Omental fat pad (tissue), 3 donors: ENCODE measurements at regions not wholly inside any gene's neighbourhood (a gene's known extent, or its start where the extent isn't known, plus 50 kb on each side); places are given as distances from the start of the nearest gene placed in this dataset.

Experiments
- ATAC-seq: fragments of 150-250 bp; one replicate; pipeline ENCODE4 v1.9.1; 2016; ENCODE audit warnings: mild to moderate bottlenecking, moderate library complexity; ENCODE audit not compliant: low FRiP score
- DNase-seq: peaks from one replicate; pipeline ENCODE4 v3.0.0-alpha.2; 2019; ENCODE audit warnings: low spot score
- CTCF ChIP-seq, 3 donors: fragments of 450-650 bp; IDR thresholded peaks; one replicate each; pipeline ENCODE4 v1.5.1; 2016 to 2017; ENCODE audit warnings: antibody characterized with exemption in 3 of 3, mild to moderate bottlenecking in 3 of 3, moderate library complexity in 2 of 3

DNA sequence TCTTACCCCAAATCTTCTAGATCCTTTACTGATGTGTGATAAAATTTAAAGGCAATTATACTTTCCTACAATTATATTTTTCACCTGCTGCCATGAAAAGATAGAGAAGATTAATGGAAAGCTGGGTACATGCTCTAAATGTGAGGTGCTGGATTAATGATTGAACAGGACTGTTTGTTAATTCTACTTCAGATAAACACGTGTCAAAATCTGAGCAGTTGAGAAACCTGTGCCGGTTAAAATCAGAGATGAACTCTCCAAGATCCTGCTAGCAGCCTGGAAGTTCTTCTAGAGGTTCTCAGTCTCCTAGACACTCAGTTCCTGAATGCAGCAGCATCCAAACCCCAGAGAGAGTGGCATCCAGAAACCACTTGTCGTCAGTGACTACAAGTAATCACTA lies 69.2 kb downstream of the INHBA start:
- DNase-seq (no peak), ATAC-seq (no peak)
- TF ChIP-seq CTCF (IDR thresholded peaks at IDR 0.05), result no peak

DNA sequence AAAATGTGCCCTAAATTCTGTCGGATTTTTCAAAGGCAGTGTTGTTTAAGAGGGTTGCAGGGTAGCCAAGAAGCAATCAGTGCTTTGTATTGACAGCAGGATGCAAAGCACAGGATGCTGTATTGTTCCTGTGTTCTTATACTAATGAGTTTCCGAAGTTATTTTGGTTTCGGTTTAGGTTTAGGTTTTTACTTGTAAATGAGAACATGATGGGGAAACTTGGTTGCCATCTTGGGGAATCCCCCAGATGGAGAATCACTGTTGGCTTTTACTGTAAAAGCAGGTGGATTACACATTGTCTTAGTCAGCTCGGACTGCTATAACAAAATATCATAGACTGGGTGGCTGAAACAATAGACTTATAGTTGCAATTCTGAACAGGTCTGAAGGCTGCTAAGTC lies 72.1 kb downstream of the INHBA start:
- no peak for TF ChIP-seq CTCF (IDR thresholded peaks at IDR 0.05)
- DNase-seq, result no peak
- no peak for ATAC-seq

GRCh38 chr7:41629711-41630111 lies 73.2 kb downstream of the INHBA start:
- ATAC-seq (no peak), DNase-seq (no peak)
- no peak for TF ChIP-seq CTCF (IDR thresholded peaks at IDR 0.05)

GRCh38 chr7:41628901-41629300 lies 74.0 kb downstream of the INHBA start:
- TF ChIP-seq CTCF (IDR thresholded peaks at IDR 0.05), result no peak
- DNase-seq, result no peak
- peak; percentile 75 for ATAC-seq

- TF ChIP-seq CTCF (IDR thresholded peaks at IDR 0.05), result no peak
- ATAC-seq, result no peak
These were observed 75.1 kb downstream of the INHBA start for GRCh38 chr7:41627645-41628298.

GRCh38 chr7:41624818-41625217 lies 78.1 kb downstream of the INHBA start:
- DNase-seq (no peak), ATAC-seq (no peak)
- TF ChIP-seq CTCF (IDR thresholded peaks at IDR 0.05), result no peak

More at GRCh38 chr7:41627645-41628298, 75.1 kb downstream of the INHBA start:
- DNase-seq, result no peak
